OCI-LY3 (cell line): ENCODE measurements at regions not wholly inside any gene's neighbourhood (a gene's known extent, or its start where the extent isn't known, plus 50 kb on each side); places are given as distances from the start of the nearest gene placed in this dataset.

ENCODE experiments used
- H2AFZ ChIP-seq: fragments of 200-600, 300-600 bp; shearing (Covaris generic); 2 replicates; pipeline ENCODE4 v1.6.0; 2014; ENCODE audit warnings: antibody characterized with exemption, low read depth, low read length
- H3K27ac ChIP-seq: fragments of 200-600, 300-600 bp; sonication (generic); 2 replicates; pipeline ENCODE4 v1.5.1; 2014; ENCODE audit warnings: mild to moderate bottlenecking, low read length, moderate library complexity, mixed read lengths
- H3K27me3 ChIP-seq: fragments of 200-600, 300-600 bp; sonication (generic); 2 replicates; pipeline ENCODE4 v1.6.1; 2014; ENCODE audit warnings: low read depth, low read length, mixed read lengths
- H3K36me3 ChIP-seq: fragments of 200-600, 300-600 bp; sonication (generic); replicated peaks from 2 replicates; pipeline ENCODE3; 2014; ENCODE audit warnings: low read depth, low read length, mixed read lengths
- H3K4me1 ChIP-seq: fragments of 300-600, 200-600 bp; sonication (generic); 2 replicates; pipeline ENCODE4 v1.6.1; 2014; ENCODE audit warnings: low read length, mixed read lengths
- H3K4me2 ChIP-seq: fragments of 200-600, 300-600 bp; sonication (generic); 2 replicates; pipeline ENCODE4 v1.6.1; 2014; ENCODE audit warnings: low read length, mixed read lengths
- H3K4me3 ChIP-seq: fragments of 300-600, 200-600 bp; sonication (generic); 2 replicates; pipeline ENCODE4 v1.5.1; 2014; ENCODE audit warnings: antibody characterized with exemption, mild to moderate bottlenecking, low read length, moderate library complexity
- H3K79me2 ChIP-seq: fragments of 300-600, 200-600 bp; shearing (Covaris generic); 2 replicates; pipeline ENCODE4 v1.6.1; 2014; ENCODE audit warnings: mild to moderate bottlenecking, low read length, mixed read lengths
- H3K9ac ChIP-seq: fragments of 300-600, 200-600 bp; shearing (Covaris generic); 2 replicates; pipeline ENCODE4 v1.6.0; 2014; ENCODE audit warnings: mild to moderate bottlenecking, low read length, moderate library complexity
- H3K9me3 ChIP-seq: fragments of 200-600, 300-600 bp; shearing (Covaris generic); 2 replicates; pipeline ENCODE4 v1.6.1; 2014; ENCODE audit warnings: low read length, mixed read lengths; ENCODE audit not compliant: insufficient read depth
- H4K20me1 ChIP-seq: fragments of 200-600, 300-600 bp; sonication (generic); 2 replicates; pipeline ENCODE4 v1.6.1; 2016; ENCODE audit warnings: low read length, mixed read lengths; ENCODE audit not compliant: insufficient read depth
- EZH2phosphoT487 ChIP-seq: fragments of 200-600 bp; shearing (Covaris generic); IDR thresholded peaks from 2 replicates; pipeline ENCODE4 v1.6.1; 2018; ENCODE audit warnings: antibody characterized with exemption, mixed run types, low read depth
- TF ChIP-seq, protein P1 (sequence below): fragments of 200-600, 300-600 bp; sonication (generic); IDR thresholded peaks from 2 replicates; pipeline ENCODE4 v1.5.1; 2014; ENCODE audit warnings: antibody characterized with exemption, low read length, low read depth

DNA sequence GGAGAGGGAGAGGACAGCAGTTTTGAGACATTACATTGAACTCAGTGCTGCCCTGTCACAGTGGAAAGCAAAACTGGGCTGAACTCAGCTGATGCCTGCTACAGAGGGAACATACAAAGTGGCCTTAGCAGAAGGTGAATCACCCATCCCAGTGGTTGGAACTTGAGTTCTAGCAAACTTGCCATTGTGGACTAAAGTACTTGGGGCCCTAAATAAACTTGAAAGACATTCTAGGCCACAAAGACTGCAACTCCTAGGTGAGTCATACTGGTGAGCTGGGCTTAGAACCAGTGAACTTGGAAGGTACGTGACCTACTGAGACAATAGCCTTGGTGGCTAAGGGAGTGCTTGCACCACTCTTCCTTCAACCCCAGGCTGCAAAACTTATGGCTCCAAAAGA lies 155.7 kb upstream of the RIOK2 start:
- Histone ChIP-seq H4K20me1 (no peaks in the 10 kb centered on the region), H3K9ac (no peak overlapping the region), H3K9me3 (no peaks in the 10 kb centered on the region), H3K4me3 (no peak overlapping the region), H3K4me2 (no peak overlapping the region), H3K79me2 (no peaks in the 10 kb centered on the region), H2AFZ (no peak overlapping the region), H3K36me3 (no peaks in the 10 kb centered on the region), H3K27ac (no peak overlapping the region), H3K4me1 (no peaks in the 10 kb centered on the region), H3K27me3 (no peaks in the 10 kb centered on the region)
- TF ChIP-seq, protein P1, sequence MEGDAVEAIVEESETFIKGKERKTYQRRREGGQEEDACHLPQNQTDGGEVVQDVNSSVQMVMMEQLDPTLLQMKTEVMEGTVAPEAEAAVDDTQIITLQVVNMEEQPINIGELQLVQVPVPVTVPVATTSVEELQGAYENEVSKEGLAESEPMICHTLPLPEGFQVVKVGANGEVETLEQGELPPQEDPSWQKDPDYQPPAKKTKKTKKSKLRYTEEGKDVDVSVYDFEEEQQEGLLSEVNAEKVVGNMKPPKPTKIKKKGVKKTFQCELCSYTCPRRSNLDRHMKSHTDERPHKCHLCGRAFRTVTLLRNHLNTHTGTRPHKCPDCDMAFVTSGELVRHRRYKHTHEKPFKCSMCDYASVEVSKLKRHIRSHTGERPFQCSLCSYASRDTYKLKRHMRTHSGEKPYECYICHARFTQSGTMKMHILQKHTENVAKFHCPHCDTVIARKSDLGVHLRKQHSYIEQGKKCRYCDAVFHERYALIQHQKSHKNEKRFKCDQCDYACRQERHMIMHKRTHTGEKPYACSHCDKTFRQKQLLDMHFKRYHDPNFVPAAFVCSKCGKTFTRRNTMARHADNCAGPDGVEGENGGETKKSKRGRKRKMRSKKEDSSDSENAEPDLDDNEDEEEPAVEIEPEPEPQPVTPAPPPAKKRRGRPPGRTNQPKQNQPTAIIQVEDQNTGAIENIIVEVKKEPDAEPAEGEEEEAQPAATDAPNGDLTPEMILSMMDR, result no peak

DNA sequence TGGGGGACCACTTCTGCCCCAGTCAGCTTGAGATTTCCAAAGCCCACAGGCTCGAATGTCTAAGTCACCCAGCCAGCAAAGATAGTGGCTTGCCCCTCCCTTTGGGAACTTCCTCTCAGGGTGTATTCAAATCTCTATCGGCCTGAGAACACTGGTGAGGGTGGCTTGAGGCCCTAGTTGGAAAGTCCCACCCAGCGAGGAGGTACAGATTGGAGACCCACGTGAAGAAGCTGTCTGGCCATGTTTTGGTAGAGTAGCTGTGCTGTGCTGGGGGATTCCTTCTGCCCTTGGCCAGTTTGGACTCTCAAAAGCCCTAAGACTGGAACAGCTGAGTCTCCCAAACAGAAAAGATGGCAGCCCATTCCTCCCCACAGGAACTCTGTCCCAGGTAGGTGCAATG lies 172.7 kb upstream of the RIOK2 start:
- Histone ChIP-seq H3K4me2 (peak overlapping the region; percentile 94), H2AFZ (peak overlapping the region; percentile 69), H3K4me1 (peaks cover 27% of the 10 kb centered on the region), H3K79me2 (peaks cover 10% of the 10 kb centered on the region; the same call in 1 of the 2 replicates), H4K20me1 (no peaks in the 10 kb centered on the region), H3K9ac (peak overlapping the region; percentile 60), H3K36me3 (peaks cover 4% of the 10 kb centered on the region), H3K4me3 (peak overlapping the region; percentile 79), H3K27ac (peak overlapping the region; percentile 33), H3K27me3 (no peaks in the 10 kb centered on the region), H3K9me3 (no peaks in the 10 kb centered on the region)
- TF ChIP-seq, protein P1, result no peak
- no peak for TF ChIP-seq EZH2phosphoT487

- Histone ChIP-seq H3K4me1 (peaks cover 11% of the 10 kb centered on the region), H3K27me3 (no peaks in the 10 kb centered on the region), H3K9me3 (no peaks in the 10 kb centered on the region), H3K4me2 (no peak overlapping the region), H3K4me3 (no peak overlapping the region), H3K9ac (no peak overlapping the region), H3K36me3 (peaks cover 5% of the 10 kb centered on the region), H2AFZ (no peak overlapping the region), H3K79me2 (0 out of 2 replicates have a peak, but pooled peaks cover 2% of the 10 kb centered on the region), H4K20me1 (no peaks in the 10 kb centered on the region), H3K27ac (no peak overlapping the region)
- TF ChIP-seq, protein P1, result no peak
Measured at GRCh38 chr5:97363577-97363976, 180.5 kb upstream of the RIOK2 start.

- Histone ChIP-seq H3K9me3 (no peaks in the 10 kb centered on the region), H3K4me1 (peaks cover 10% of the 10 kb centered on the region), H2AFZ (no peak overlapping the region), H3K4me3 (no peak overlapping the region), H3K36me3 (peaks cover 5% of the 10 kb centered on the region), H3K9ac (no peak overlapping the region), H4K20me1 (no peaks in the 10 kb centered on the region), H3K79me2 (no peaks in the 10 kb centered on the region), H3K27ac (no peak overlapping the region), H3K4me2 (no peak overlapping the region), H3K27me3 (no peaks in the 10 kb centered on the region)
- TF ChIP-seq EZH2phosphoT487, result no peak
- TF ChIP-seq, protein P1, result no peak
Measured at GRCh38 chr5:97364731-97365130, 181.7 kb upstream of the RIOK2 start.
